K562 (cell line): ENCODE measurements at regions not wholly inside any gene's neighbourhood (a gene's known extent, or its start where the extent isn't known, plus 50 kb on each side); places are given as distances from the start of the nearest gene placed in this dataset.

ENCODE experiments used
- ATAC-seq: fragments of 200-7000 bp; cut with Tn5 transposase; 3 replicates; pipeline ENCODE4 v1.9.1; 2020; ENCODE audit warnings: moderate library complexity
- BruUV-seq: library from RNA; stranded (reverse); fragments of 400-500 nt; replicated peaks from 2 replicates; lab custom pipeline; 2021; lab: Mats Ljungman, UMichigan
- CTCF ChIA-PET: fragments of 300-600 bp; formaldehyde crosslinking; extraction: SDS; loops from one replicate; lab custom pipeline; 2021; ENCODE audit warnings: low intra/inter-chr PET ratio; lab: Yijun Ruan, JAX
- POLR2A ChIA-PET: fragments of 300-600, 350-650 bp; sonication (Branson Sonifier 250); formaldehyde crosslinking; extraction: SDS; loops from one replicate; lab custom pipeline; 2021; ENCODE audit warnings: antibody characterized with exemption, inconsistent platforms; lab: Yijun Ruan, JAX
- DNase-seq, 4 experiments: peaks; one replicate each; pipeline versions ENCODE4 v3.0.0 to v3.0.0-alpha.2; 2011 to 2018; ENCODE audit warnings: low spot score in 3 of 4, mixed read lengths in 3 of 4; ENCODE audit errors: extremely low read depth in 1 of 4
- FAIRE-seq: peaks from 2 replicates; lab custom pipeline; 2011; peaks lifted over from hg19 to GRCh38; lab: Jason Lieb, UNC
- H2AFZ ChIP-seq: 2 replicates; pipeline ENCODE4 v1.6.0; 2011; ENCODE audit warnings: low read depth, low read length, control low read depth, inconsistent platforms
- H3K27ac ChIP-seq: fragments of 200-600 bp; 3 replicates; pipeline ENCODE4 v1.8.0; 2011; ENCODE audit warnings: low read depth, mild to moderate bottlenecking, control low read depth, inconsistent platforms, low read length, moderate library complexity, mixed read lengths; ENCODE audit errors: extremely low read depth
- H3K27me3 ChIP-seq, 2 experiments: fragments of 300-600 bp in 1 of 2; 2 replicates in 1 of 2; 3 replicates in 1 of 2; pipeline versions ENCODE4 v1.6.0 to v1.8.0; 2011; ENCODE audit warnings: inconsistent platforms in 2 of 2, low read length in 2 of 2, mild to moderate bottlenecking in 1 of 2, mixed read lengths in 1 of 2, moderate library complexity in 1 of 2; ENCODE audit not compliant: control insufficient read depth in 2 of 2, insufficient read depth in 2 of 2
- H3K36me3 ChIP-seq: fragments of 300-600 bp; 3 replicates; pipeline ENCODE4 v1.8.0; 2011; ENCODE audit warnings: mild to moderate bottlenecking, low read length, inconsistent platforms; ENCODE audit not compliant: control insufficient read depth, insufficient read depth
- H3K4me1 ChIP-seq, 2 experiments: fragments of 200-600 bp in 1 of 2; replicated peaks in 1 of 2; 2 replicates in 1 of 2; 3 replicates in 1 of 2; pipeline versions ENCODE4 v1.5.1 to v1.8.0; 2011; ENCODE audit warnings: inconsistent platforms in 2 of 2, low read length in 2 of 2, mild to moderate bottlenecking in 1 of 2, mixed read lengths in 1 of 2, moderate library complexity in 1 of 2; ENCODE audit not compliant: control insufficient read depth in 2 of 2, insufficient read depth in 2 of 2
- H3K4me2 ChIP-seq: 2 replicates; pipeline ENCODE4 v1.6.1; 2011; ENCODE audit warnings: low read length, control low read depth, inconsistent platforms, mixed read lengths; ENCODE audit not compliant: insufficient read depth
- H3K4me3 ChIP-seq: fragments of 200-600 bp; sonication (generic), shearing (Covaris generic); 2 replicates; pipeline ENCODE4 v1.5.1; 2016; ENCODE audit warnings: control low read depth, inconsistent platforms
- H3K79me2 ChIP-seq: fragments of 200-600 bp; 3 replicates; pipeline ENCODE4 v1.8.0; 2011; ENCODE audit warnings: low read length, inconsistent platforms; ENCODE audit not compliant: control insufficient read depth, insufficient read depth
- H3K9ac ChIP-seq, 2 experiments: 2 replicates each; pipeline versions ENCODE4 v1.6.0 to v1.6.1; 2011; ENCODE audit warnings: low read depth in 2 of 2, low read length in 2 of 2, control low read depth in 1 of 2, inconsistent platforms in 1 of 2, mild to moderate bottlenecking in 1 of 2, mixed read lengths in 1 of 2; ENCODE audit not compliant: insufficient read depth in 1 of 2
- H3K9me1 ChIP-seq: one replicate; pipeline ENCODE4 v1.6.0; 2011; ENCODE audit warnings: inconsistent platforms, mild to moderate bottlenecking, low read length, moderate library complexity; ENCODE audit not compliant: control insufficient read depth, insufficient read depth
- H3K9me3 ChIP-seq: replicated peaks from 2 replicates; pipeline ENCODE4 v1.5.1; 2011; ENCODE audit warnings: low read depth, low read length, inconsistent platforms; ENCODE audit not compliant: control insufficient read depth, insufficient read depth
- H4K20me1 ChIP-seq: replicated peaks from 2 replicates; pipeline ENCODE4 v1.6.1; 2011; ENCODE audit warnings: low read length, inconsistent platforms, mixed read lengths; ENCODE audit not compliant: control insufficient read depth, insufficient read depth
- FOXJ3 ChIP-seq: sonication (generic); formaldehyde crosslinking; IDR thresholded peaks from 2 replicates; pipeline ENCODE4 v1.4.0; 2020; ENCODE audit warnings: mild to moderate bottlenecking, missing genetic modification reagents
- KLF1 ChIP-seq: fragments of 450-650 bp; IDR thresholded peaks from 2 replicates; pipeline ENCODE4 v1.6.1; 2016; ENCODE audit warnings: missing genetic modification characterization, missing compliant biosample characterization
- PCBP2 ChIP-seq: fragments of 200-400 bp; formaldehyde crosslinking; IDR thresholded peaks from 2 replicates; pipeline ENCODE4 v1.6.1; 2018; ENCODE audit warnings: low read length, low read depth, mild to moderate bottlenecking, moderate library complexity; ENCODE audit not compliant: poor library complexity, severe bottlenecking
- TCF7L2 ChIP-seq: fragments of 150-350 bp; IDR thresholded peaks from 2 replicates; pipeline ENCODE4 v1.6.1; 2016; ENCODE audit warnings: low read depth, mild to moderate bottlenecking, low read length, moderate library complexity
- ZC3H11A ChIP-seq: IDR thresholded peaks from 2 replicates; pipeline ENCODE4 v1.6.1; 2012; ENCODE audit warnings: low read depth, low read length, improper control_type of control experiment
- ZFX ChIP-seq: sonication (generic); formaldehyde crosslinking; IDR thresholded peaks from 2 replicates; pipeline ENCODE4 v1.8.0; 2022; ENCODE audit warnings: mild to moderate bottlenecking, missing genetic modification reagents, moderate library complexity
- ZNF384 ChIP-seq: IDR thresholded peaks from 2 replicates; pipeline ENCODE4 v1.6.1; 2012; ENCODE audit warnings: low read depth, low read length, improper control_type of control experiment
- WGBS: fragments of 100-300 bp; shearing (Covaris generic); methylation state at CpG from one replicate; pipeline ENCODE4 v1.1.6; 2016; ENCODE audit warnings: low coverage, mixed read lengths; ENCODE audit not compliant: insufficient coverage; ENCODE audit errors: missing lambda C conversion rate; 5-methylcytosine and 5-hydroxymethylcytosine counted together
- in situ Hi-C: fragments of 300-500 bp; cut with MboI; formaldehyde crosslinking; loops from 4 replicates; pipeline ENCODE4 v1.15.0; 2018; ENCODE audit warnings: inconsistent platforms, mixed read lengths
- intact Hi-C: fragments of 100-400 bp; cut with micrococcal nuclease; formaldehyde crosslinking; loops from 2 replicates; pipeline ENCODE4 v1.14.2; 2022
- TF ChIP-seq, protein P1 (sequence below): fragments of 250-450 bp; sonication (Bioruptor Pico); IDR thresholded peaks from 2 replicates; pipeline ENCODE4 v1.4.0; 2020
- TF ChIP-seq, protein P2 (sequence below), 3 experiments: fragments of 200-800 bp in 1 of 3; fragments of 250-450 bp in 1 of 3; fragments of 450-650 bp in 1 of 3; sonication (Bioruptor Pico) in 1 of 3; sonication (Bioruptor generic) in 1 of 3; formaldehyde crosslinking in 1 of 3; IDR thresholded peaks; 2 replicates each; pipeline versions ENCODE4 v1.6.1 to v1.8.0; 2016 to 2022; ENCODE audit warnings: mild to moderate bottlenecking in 2 of 3, missing genetic modification characterization in 2 of 3, missing compliant biosample characterization in 1 of 3, moderate library complexity in 1 of 3

DNA sequence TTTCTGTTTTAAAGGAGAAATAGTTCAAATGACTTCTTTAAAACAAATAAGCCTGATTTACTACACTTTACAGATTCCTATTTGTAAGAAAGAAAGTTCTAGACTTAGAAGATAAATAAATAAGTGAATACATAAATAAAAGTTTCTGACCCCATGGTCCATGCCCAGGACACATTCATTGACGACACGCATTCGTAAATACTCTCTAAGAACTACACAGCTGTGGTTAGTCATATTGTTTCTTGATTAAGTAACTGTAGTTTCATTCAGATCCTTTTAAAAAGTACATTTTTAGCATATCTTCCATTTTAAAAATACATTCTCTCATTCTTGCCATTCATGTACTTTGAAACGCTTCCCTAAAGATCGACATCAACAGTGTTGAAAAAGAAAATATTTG lies 497.4 kb downstream of the SETD4 start:
- no peak for DNase-seq
- Histone ChIP-seq H3K9ac (no peak overlapping the region), H3K36me3 (no peaks in the 10 kb centered on the region), H3K4me2 (no peak overlapping the region), H3K4me1 (peaks cover 4 to 19% of the 10 kb centered on the region in 2 experiments; a peak in 4 of 5 replicates), H3K27ac (no peak overlapping the region), H3K9me1 (no peaks in the 10 kb centered on the region), H3K9me3 (no peaks in the 10 kb centered on the region), H4K20me1 (no peaks in the 10 kb centered on the region), H2AFZ (no peak overlapping the region), H3K27me3 (no peaks in the 10 kb centered on the region; a peak in 1 of 5 replicates), H3K4me3 (no peak overlapping the region), H3K79me2 (no peaks in the 10 kb centered on the region)
- POLR2A ChIA-PET: no interaction called here
- no peak for FAIRE-seq
- ATAC-seq: no peak
- in situ Hi-C loops (no loop called here), intact Hi-C loops (no loop called here)
- 42% methylated on average over 5 of the region's 5 CpGs for WGBS
- CTCF ChIA-PET: no interaction called here
- no TSS peak for BruUV-seq
- TF ChIP-seq ZFX (CRISPR knock-in tag) (no peak), PCBP2 (no peak), ZC3H11A (no peak), KLF1 (no peak), ZNF384 (no peak), FOXJ3 (CRISPR knock-in tag) (no peak), TCF7L2 (no peak)
- TF ChIP-seq, protein P1, sequence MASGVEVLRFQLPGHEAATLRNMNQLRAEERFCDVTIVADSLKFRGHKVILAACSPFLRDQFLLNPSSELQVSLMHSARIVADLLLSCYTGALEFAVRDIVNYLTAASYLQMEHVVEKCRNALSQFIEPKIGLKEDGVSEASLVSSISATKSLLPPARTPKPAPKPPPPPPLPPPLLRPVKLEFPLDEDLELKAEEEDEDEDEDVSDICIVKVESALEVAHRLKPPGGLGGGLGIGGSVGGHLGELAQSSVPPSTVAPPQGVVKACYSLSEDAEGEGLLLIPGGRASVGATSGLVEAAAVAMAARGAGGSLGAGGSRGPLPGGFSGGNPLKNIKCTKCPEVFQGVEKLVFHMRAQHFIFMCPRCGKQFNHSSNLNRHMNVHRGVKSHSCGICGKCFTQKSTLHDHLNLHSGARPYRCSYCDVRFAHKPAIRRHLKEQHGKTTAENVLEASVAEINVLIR (CRISPR knock-in tag): no peak
- TF ChIP-seq, protein P2, sequence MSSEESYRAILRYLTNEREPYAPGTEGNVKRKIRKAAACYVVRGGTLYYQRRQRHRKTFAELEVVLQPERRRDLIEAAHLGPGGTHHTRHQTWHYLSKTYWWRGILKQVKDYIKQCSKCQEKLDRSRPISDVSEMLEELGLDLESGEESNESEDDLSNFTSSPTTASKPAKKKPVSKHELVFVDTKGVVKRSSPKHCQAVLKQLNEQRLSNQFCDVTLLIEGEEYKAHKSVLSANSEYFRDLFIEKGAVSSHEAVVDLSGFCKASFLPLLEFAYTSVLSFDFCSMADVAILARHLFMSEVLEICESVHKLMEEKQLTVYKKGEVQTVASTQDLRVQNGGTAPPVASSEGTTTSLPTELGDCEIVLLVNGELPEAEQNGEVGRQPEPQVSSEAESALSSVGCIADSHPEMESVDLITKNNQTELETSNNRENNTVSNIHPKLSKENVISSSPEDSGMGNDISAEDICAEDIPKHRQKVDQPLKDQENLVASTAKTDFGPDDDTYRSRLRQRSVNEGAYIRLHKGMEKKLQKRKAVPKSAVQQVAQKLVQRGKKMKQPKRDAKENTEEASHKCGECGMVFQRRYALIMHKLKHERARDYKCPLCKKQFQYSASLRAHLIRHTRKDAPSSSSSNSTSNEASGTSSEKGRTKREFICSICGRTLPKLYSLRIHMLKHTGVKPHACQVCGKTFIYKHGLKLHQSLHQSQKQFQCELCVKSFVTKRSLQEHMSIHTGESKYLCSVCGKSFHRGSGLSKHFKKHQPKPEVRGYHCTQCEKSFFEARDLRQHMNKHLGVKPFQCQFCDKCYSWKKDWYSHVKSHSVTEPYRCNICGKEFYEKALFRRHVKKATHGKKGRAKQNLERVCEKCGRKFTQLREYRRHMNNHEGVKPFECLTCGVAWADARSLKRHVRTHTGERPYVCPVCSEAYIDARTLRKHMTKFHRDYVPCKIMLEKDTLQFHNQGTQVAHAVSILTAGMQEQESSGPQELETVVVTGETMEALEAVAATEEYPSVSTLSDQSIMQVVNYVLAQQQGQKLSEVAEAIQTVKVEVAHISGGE (CRISPR knock-in tag; IDR thresholded peaks at IDR 0.05): no peak
- TF ChIP-seq, all 486 proteins: peak for 0
